Body of pancreas (tissue), 4 donors: ENCODE measurements at regions not wholly inside any gene's neighbourhood (a gene's known extent, or its start where the extent isn't known, plus 50 kb on each side); places are given as distances from the start of the nearest gene placed in this dataset.

Source experiments
- CTCF ChIP-seq, 7 experiments: fragments of 450-650 bp in 4 of 7; fragments of 200-600 bp in 3 of 7; sonication (generic) in 3 of 7; IDR thresholded peaks; one replicate each; pipeline ENCODE4 v1.5.1; 2016 to 2019; ENCODE audit warnings: antibody characterized with exemption in 7 of 7
- POLR2A ChIP-seq, 3 donors: fragments of 450-650 bp; IDR thresholded peaks; one replicate each; pipeline ENCODE4 v1.6.1; 2016; ENCODE audit warnings: antibody characterized with exemption in 3 of 3, mild to moderate bottlenecking in 2 of 3

- TF ChIP-seq CTCF (IDR thresholded peaks at IDR 0.05) (no peak), POLR2A (IDR thresholded peaks at IDR 0.05) (no peak)
Measured at GRCh38 chr12:58767496-58767895, 152.8 kb downstream of the LRIG3 start.
